CD4-positive, alpha-beta memory T cell (primary cell): ENCODE measurements at regions not wholly inside any gene's neighbourhood (a gene's known extent, or its start where the extent isn't known, plus 50 kb on each side); places are given as distances from the start of the nearest gene placed in this dataset.

Source experiments
- CTCF ChIA-PET: fragments of 350-600 bp; sonication (Branson Sonifier 250); formaldehyde crosslinking; loops from one replicate; lab custom pipeline; 2021; ENCODE audit warnings: inconsistent platforms; ENCODE audit not compliant: partially characterized antibody; lab: Charles Lee
- POLR2A ChIA-PET: fragments of 350-600 bp; sonication (Branson Sonifier 250); formaldehyde crosslinking; loops from one replicate; lab custom pipeline; 2021; ENCODE audit not compliant: partially characterized antibody; lab: Charles Lee
- DNase-seq, 5 donors: peaks; one replicate each; pipeline versions ENCODE4 v3.0.0 to v3.0.0-alpha.2; 2020 to 2022; ENCODE audit warnings: mixed read lengths in 1 of 5
- H3K27ac ChIP-seq: one replicate; pipeline ENCODE4 v1.7.0; 2013; ENCODE audit warnings: low read depth, low read length
- H3K27me3 ChIP-seq: 2 replicates; pipeline ENCODE4 v1.7.0; 2013; ENCODE audit warnings: mild to moderate bottlenecking, low read length, moderate library complexity; ENCODE audit not compliant: insufficient read depth
- H3K36me3 ChIP-seq: 2 replicates; pipeline ENCODE4 v1.7.0; 2013; ENCODE audit warnings: mild to moderate bottlenecking, low read length, moderate library complexity; ENCODE audit not compliant: insufficient read depth
- H3K4me1 ChIP-seq: 2 replicates; pipeline ENCODE4 v1.7.0; 2013; ENCODE audit warnings: mild to moderate bottlenecking, low read length, moderate library complexity; ENCODE audit not compliant: insufficient read depth
- H3K4me3 ChIP-seq, 2 donors: one replicate each; pipeline ENCODE4 v1.7.0; 2013; ENCODE audit warnings: low read length in 2 of 2, mild to moderate bottlenecking in 1 of 2
- H3K9me3 ChIP-seq, 2 donors: one replicate each; pipeline ENCODE4 v1.7.0; 2013; ENCODE audit warnings: low read length in 2 of 2, control low read depth in 1 of 2; ENCODE audit not compliant: control insufficient read depth in 1 of 2
- H3K27ac Mint-ChIP-seq, 7 donors: one replicate each; pipeline ENCODE4 v1.8.0; 2020 to 2021; ENCODE audit warnings: mixed read lengths in 7 of 7, mild to moderate bottlenecking in 6 of 7, inconsistent platforms in 3 of 7, moderate library complexity in 3 of 7
- H3K27me3 Mint-ChIP-seq, 2 donors: one replicate each; pipeline ENCODE4 v1.8.0; 2020 to 2021; ENCODE audit warnings: mixed read lengths in 2 of 2
- H3K36me3 Mint-ChIP-seq, 2 donors: one replicate each; pipeline ENCODE4 v1.8.0; 2020 to 2021; ENCODE audit warnings: mixed read lengths in 2 of 2, inconsistent platforms in 1 of 2, mild to moderate bottlenecking in 1 of 2
- H3K4me1 Mint-ChIP-seq, 4 donors: one replicate each; pipeline ENCODE4 v1.8.0; 2020 to 2021; ENCODE audit warnings: mixed read lengths in 4 of 4, mild to moderate bottlenecking in 1 of 4
- H3K4me3 Mint-ChIP-seq, 8 donors: one replicate each; pipeline ENCODE4 v1.8.0; 2020 to 2021; ENCODE audit warnings: mixed read lengths in 8 of 8, mild to moderate bottlenecking in 7 of 8, moderate library complexity in 6 of 8, inconsistent platforms in 3 of 8
- H3K9me3 Mint-ChIP-seq, 8 donors: one replicate each; pipeline ENCODE4 v1.8.0; 2020 to 2021; ENCODE audit warnings: mixed read lengths in 8 of 8, mild to moderate bottlenecking in 5 of 8, inconsistent platforms in 3 of 8, moderate library complexity in 1 of 8
- intact Hi-C: fragments of 100-400 bp; cut with micrococcal nuclease; formaldehyde crosslinking; loops from one replicate; pipeline ENCODE4 v1.15.1; 2023

DNA sequence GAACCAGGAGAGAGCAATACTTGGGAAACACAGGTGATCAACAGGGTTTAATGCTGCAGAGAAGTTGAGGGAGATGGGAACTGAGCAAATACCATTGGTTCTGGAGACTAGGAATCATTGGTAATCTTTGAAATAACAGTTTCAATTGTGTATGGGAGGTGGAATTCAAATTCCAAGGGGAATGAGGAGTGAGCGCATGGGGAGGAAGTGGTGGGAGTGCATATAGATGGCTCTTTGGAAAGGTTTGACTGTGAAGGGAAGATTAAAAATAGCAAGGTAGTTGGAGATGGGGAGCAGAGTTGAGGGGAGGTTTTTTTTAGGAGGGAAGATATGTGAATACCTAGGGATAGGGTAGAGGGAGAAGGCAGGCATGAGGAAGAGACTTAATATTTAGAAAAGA is 51.1 kb upstream of the ROPN1 start:
- DNase-seq: no peak

DNA sequence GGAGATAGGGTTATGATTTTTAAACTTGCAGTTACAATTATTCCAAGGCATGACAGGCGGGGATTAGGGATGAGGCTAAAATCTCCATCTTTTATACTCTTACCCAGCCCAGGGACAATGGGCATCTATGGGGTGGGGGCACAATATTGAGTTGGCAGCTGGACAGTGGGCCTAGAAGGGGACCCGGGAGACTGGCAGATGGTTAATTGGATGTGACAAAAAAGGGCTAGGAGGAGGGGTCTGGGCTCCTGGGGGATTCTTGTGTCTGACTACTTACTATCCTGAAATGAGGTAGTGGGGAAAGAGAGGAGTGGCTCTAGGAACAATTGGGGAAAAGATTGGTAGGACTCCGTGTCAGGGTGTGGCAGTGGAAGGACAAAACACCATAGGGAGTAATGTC is 53.0 kb upstream of the ROPN1 start:
- DNase-seq: no peak
- Histone ChIP-seq H3K36me3 (no peaks in the 10 kb centered on the region), H3K27ac (no peak overlapping the region), H3K4me1 (no peaks in the 10 kb centered on the region), H3K9me3 (no peaks in the 10 kb centered on the region), H3K27me3 (no peaks in the 10 kb centered on the region), H3K4me3 (no peak overlapping the region)
- CTCF ChIA-PET: no interaction called here
- H3K4me3 Mint-ChIP-seq: no peak overlapping the region
- POLR2A ChIA-PET: no interaction called here
- H3K27ac Mint-ChIP-seq: no peak overlapping the region
- H3K36me3 Mint-ChIP-seq: no peaks in the 10 kb centered on the region
- intact Hi-C loops: no loop called here
- no peaks in the 10 kb centered on the region for H3K4me1 Mint-ChIP-seq
- peaks cover 10 to 15% of the 10 kb centered on the region in 2 donors for H3K27me3 Mint-ChIP-seq
- H3K9me3 Mint-ChIP-seq: no peaks in the 10 kb centered on the region

More for the DNA sequence above, 51.1 kb upstream of the ROPN1 start:
- Mint-ChIP-seq H3K36me3 (no peaks in the 10 kb centered on the region), H3K4me1 (no peaks in the 10 kb centered on the region), H3K27me3 (peaks cover 6 to 10% of the 10 kb centered on the region in 2 donors), H3K27ac (no peak overlapping the region), H3K9me3 (no peaks in the 10 kb centered on the region), H3K4me3 (no peak overlapping the region)
- Histone ChIP-seq H3K27me3 (no peaks in the 10 kb centered on the region), H3K9me3 (no peaks in the 10 kb centered on the region), H3K4me1 (no peaks in the 10 kb centered on the region), H3K36me3 (no peaks in the 10 kb centered on the region), H3K4me3 (no peak overlapping the region), H3K27ac (no peak overlapping the region)
- intact Hi-C loops: no loop called here
- POLR2A ChIA-PET: no interaction called here
- CTCF ChIA-PET: interaction anchor here (3.4 kb wide), 1 partner anchor 10 kb away, joined by 11 read pairs; the partner anchor contains the start of gene KALRN

DNA sequence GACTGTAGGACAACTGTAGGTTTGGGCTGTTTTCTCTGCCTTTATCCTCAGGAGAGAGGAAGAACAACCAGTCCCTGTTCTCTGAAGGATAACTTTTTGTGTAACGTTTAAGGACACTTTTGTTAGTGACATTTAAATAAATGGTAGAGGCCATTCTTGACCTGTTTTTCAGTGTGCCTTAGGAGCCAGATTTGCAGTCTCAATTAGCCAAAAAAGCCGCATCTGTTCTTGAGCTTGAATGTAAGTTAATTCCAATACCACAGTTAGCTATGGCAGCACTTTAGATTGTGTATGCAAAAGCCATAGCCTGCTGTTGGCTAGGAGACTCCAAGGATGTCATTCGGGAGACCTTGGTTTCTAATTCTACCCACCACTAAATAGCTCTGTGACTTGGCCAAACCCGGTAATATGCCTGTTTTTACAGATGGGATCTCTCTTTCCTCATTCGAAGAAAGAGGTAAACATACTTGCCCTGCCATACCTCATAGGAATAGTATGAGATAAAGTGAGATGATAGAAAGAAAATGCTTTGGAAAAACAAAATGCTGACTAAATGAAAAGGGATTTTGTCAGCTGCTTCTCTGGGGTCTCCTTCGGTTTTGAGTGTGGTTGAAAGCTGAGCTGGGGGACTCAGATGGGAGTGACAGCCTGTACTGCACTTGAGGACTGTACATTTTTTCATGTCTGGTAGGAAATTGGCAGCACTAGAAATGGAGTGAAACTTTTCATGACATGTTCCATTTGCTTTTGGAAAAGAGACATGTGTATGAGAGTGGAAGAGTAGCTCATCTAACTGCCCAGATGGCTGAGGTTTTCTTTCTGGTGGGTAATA is 57.3 kb upstream of the ROPN1 start:
- H3K4me1 Mint-ChIP-seq: no peaks in the 10 kb centered on the region
- intact Hi-C loops: no loop called here
- peaks cover 11 to 20% of the 10 kb centered on the region in 2 donors for H3K27me3 Mint-ChIP-seq
- H3K36me3 ChIP-seq: no peaks in the 10 kb centered on the region
- no peak overlapping the region for H3K27ac ChIP-seq
- H3K9me3 Mint-ChIP-seq: no peaks in the 10 kb centered on the region
- no peak overlapping the region for H3K27ac Mint-ChIP-seq
- H3K9me3 ChIP-seq: no peaks in the 10 kb centered on the region
- CTCF ChIA-PET: no interaction called here
- no peak overlapping the region for H3K4me3 ChIP-seq
- H3K27me3 ChIP-seq: no peaks in the 10 kb centered on the region
- H3K4me1 ChIP-seq: no peaks in the 10 kb centered on the region
- POLR2A ChIA-PET: no interaction called here
- no peak for DNase-seq
- H3K4me3 Mint-ChIP-seq: no peak overlapping the region
- no peaks in the 10 kb centered on the region for H3K36me3 Mint-ChIP-seq

DNA sequence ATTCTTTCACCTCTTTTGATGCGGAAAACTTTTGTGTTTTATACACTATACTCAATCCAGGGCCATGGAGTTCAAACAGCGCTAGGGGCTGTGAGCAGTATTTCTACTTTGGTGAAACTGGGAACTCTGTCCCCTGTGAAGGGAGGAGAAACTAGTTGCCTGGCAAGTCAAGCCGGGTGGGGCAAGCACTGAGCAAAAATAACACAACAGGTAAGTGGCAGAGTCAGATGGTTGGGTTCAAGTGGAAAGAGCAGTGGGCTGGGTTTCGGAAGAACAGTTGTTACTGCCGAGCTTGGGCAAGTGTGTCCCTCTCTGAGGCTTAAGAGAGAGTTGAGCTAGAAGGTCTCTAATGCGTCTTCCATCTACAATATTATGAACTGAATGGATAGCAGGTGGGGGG is 59.7 kb upstream of the ROPN1 start:
- intact Hi-C loops: no loop called here
- POLR2A ChIA-PET: no interaction called here
- H3K27me3 Mint-ChIP-seq: peaks cover 11 to 19% of the 10 kb centered on the region in 2 donors

DNA sequence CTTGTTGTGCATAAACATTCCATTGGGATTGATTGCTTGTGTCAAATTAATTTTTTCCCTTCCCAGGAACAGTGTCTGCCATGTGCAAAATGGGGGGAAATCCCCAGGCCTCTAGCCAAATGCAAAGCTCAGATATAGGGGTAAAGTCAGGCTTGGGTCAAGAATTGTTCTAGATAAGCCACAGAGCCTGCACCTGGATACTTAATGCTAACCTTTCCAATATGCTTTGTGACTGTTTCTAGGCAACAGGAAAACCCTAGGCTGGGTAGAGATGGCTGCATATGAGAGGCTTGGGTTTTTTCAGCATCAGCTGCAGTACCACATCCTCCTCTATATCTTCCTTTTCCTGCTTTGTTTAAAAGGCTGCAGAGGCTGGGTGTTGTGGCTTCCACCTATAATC is 61.9 kb upstream of the ROPN1 start:
- POLR2A ChIA-PET: no interaction called here
- H3K4me3 Mint-ChIP-seq: no peak overlapping the region
- no peaks in the 10 kb centered on the region for H3K4me1 Mint-ChIP-seq
- H3K4me1 ChIP-seq: no peaks in the 10 kb centered on the region
- peaks cover 4% of the 10 kb centered on the region for H3K27me3 ChIP-seq
- no peak overlapping the region for H3K27ac ChIP-seq
- no peaks in the 10 kb centered on the region for H3K9me3 ChIP-seq
- CTCF ChIA-PET: interaction anchor here (1.0 kb wide), 1 partner anchor 21 kb away, joined by 3 read pairs; the partner anchor contains the start of gene KALRN
- peaks cover 8 to 25% of the 10 kb centered on the region in 2 donors for H3K27me3 Mint-ChIP-seq
- H3K27ac Mint-ChIP-seq: no peak overlapping the region
- no peak for DNase-seq
- intact Hi-C loops: no loop called here
- peaks cover 0 to 3% (median 0%) of the 10 kb centered on the region in 8 donors for H3K9me3 Mint-ChIP-seq
- H3K4me3 ChIP-seq: no peak overlapping the region
- no peaks in the 10 kb centered on the region for H3K36me3 ChIP-seq
- no peaks in the 10 kb centered on the region for H3K36me3 Mint-ChIP-seq

More for the DNA sequence above, 59.7 kb upstream of the ROPN1 start:
- H3K36me3 Mint-ChIP-seq: no peaks in the 10 kb centered on the region
- no peaks in the 10 kb centered on the region for H3K4me1 ChIP-seq
- H3K36me3 ChIP-seq: no peaks in the 10 kb centered on the region
- H3K9me3 Mint-ChIP-seq: no peaks in the 10 kb centered on the region
- peaks cover 4% of the 10 kb centered on the region for H3K27me3 ChIP-seq
- H3K4me3 Mint-ChIP-seq: no peak overlapping the region
- no peak overlapping the region for H3K4me3 ChIP-seq
- H3K27ac ChIP-seq: no peak overlapping the region
- H3K4me1 Mint-ChIP-seq: no peaks in the 10 kb centered on the region
- no peak overlapping the region for H3K27ac Mint-ChIP-seq
- no peaks in the 10 kb centered on the region for H3K9me3 ChIP-seq
- CTCF ChIA-PET: no interaction called here
- no peak for DNase-seq

DNA sequence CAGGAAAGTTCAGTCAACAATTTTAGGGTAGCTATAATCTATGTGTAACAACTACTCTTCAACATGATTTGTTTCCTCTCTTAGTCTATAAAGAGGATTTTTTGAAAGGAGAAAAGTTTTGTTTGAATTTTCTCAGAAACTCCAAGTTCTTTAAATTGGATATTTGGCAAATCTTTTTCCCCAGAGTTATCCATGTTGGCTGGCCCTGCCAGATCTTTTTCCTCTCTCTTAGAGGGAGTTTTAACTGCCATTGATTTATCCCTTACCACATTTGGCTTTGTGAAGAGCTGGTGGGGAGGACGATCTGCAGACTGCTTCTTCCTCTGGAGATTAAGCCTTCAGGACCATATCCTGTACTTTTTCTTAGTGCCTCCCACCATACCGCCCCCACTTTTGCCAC is 64.9 kb upstream of the ROPN1 start:
- intact Hi-C loops: no loop called here

DNA sequence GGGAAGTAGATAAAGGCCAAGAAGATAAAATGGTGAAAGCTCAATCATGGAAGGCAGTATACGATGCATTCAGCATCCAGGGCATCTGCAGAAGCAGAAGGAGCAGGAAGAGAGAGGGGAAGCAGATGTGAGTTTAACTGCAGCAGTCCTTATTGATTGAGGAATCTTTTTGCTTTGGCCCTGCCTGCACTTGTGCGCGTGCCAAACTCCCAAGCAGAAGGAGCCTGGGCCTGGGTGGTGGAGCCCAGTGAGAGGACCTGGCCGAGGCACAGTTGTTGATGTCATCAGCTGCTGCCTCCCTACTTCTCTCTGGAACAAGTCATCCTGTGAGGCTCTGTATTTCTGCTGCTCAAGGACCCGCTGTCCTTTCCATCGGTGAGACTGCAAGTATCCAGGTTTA is 65.5 kb upstream of the ROPN1 start:
- H3K36me3 ChIP-seq: no peaks in the 10 kb centered on the region
- CTCF ChIA-PET: interaction anchor here (1.7 kb wide), 1 partner anchor 25 kb away, joined by 3 read pairs; the partner anchor contains the start of gene KALRN
- Mint-ChIP-seq H3K36me3 (no peaks in the 10 kb centered on the region), H3K27me3 (peaks cover 2 to 17% of the 10 kb centered on the region in 2 donors), H3K4me3 (no peak overlapping the region), H3K27ac (no peak overlapping the region), H3K9me3 (peaks cover 0 to 3% (median 0%) of the 10 kb centered on the region in 8 donors), H3K4me1 (no peaks in the 10 kb centered on the region)
- no peak for DNase-seq
- H3K4me1 ChIP-seq: no peaks in the 10 kb centered on the region
- intact Hi-C loops: no loop called here
- H3K27me3 ChIP-seq: peaks cover 4% of the 10 kb centered on the region
- no peak overlapping the region for H3K27ac ChIP-seq
- POLR2A ChIA-PET: no interaction called here
- H3K9me3 ChIP-seq: no peaks in the 10 kb centered on the region
- H3K4me3 ChIP-seq: no peak overlapping the region

More for the DNA sequence above, 64.9 kb upstream of the ROPN1 start:
- H3K4me1 ChIP-seq: no peaks in the 10 kb centered on the region
- POLR2A ChIA-PET: no interaction called here
- H3K36me3 ChIP-seq: no peaks in the 10 kb centered on the region
- no peak overlapping the region for H3K4me3 ChIP-seq
- Mint-ChIP-seq H3K4me3 (no peak overlapping the region), H3K9me3 (peaks cover 0 to 3% (median 0%) of the 10 kb centered on the region in 8 donors), H3K36me3 (no peaks in the 10 kb centered on the region), H3K27me3 (peaks cover 0 to 19% of the 10 kb centered on the region in 2 donors), H3K27ac (no peak overlapping the region), H3K4me1 (no peaks in the 10 kb centered on the region)
- H3K27me3 ChIP-seq: peaks cover 4% of the 10 kb centered on the region
- no peak for DNase-seq
- no peak overlapping the region for H3K27ac ChIP-seq
- H3K9me3 ChIP-seq: no peaks in the 10 kb centered on the region
- CTCF ChIA-PET: interaction anchor here (1.7 kb wide), 1 partner anchor 24 kb away, joined by 3 read pairs; the partner anchor contains the start of gene KALRN
